ENCODE measurements at regions not wholly inside any gene's neighbourhood (a gene's known extent, or its start where the extent isn't known, plus 50 kb on each side); places are given as distances from the start of the nearest gene placed in this dataset.
A peak's percentile ranks its signal among the peaks of the same experiment; 100 is the strongest.

DNA sequence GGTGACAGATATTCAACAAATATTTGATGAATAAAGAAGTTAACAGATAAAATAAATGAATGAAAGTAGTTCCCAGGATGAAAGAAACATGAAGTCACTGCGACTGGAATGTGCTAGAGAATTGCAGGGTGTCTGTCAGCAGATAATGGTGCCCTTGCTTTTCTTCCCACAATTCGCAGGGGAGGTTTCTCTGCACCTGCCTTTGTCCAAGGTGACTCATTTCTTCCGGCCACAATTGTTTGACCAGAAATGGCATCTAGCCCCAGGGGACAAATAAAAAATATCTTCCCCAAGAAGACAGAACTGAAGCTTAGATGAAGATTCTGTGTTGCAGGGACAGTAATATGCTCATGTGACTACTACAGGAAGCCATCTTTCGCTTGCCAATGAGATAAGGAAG lies 316.1 kb upstream of the TBX3 start:
- no peak for TF ChIP-seq CTCF (IDR thresholded peaks at IDR 0.05; ENCODE audit: low read length, missing control alignments)
- H3K4me3 ChIP-seq (replicated peaks; ENCODE audit: low read depth, low read length) = no peak overlapping the region
- peak; percentile 75 for DNase-seq (ENCODE audit: low read depth)

DNA sequence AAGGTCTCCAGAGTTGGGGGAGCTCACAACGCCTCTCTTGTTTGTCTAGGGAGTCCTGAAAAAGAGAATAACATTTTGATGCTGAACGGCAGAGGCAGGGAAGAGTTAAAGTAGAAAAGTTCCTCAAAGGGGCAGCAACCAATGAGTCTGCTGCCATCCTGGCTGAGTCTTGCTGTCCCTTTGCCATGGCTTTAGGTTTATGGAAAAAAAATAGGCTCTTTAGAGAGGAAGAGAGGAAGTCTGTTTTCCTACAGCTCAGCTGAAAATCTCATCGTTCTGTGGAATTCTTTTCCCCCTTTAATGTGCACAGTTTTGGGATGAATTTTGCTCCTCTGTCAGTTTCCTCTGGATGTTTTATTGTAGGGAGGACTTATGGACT lies 314.8 kb upstream of the TBX3 start:
- DNase-seq (ENCODE audit: low read depth) = no peak
- H3K4me3 ChIP-seq (replicated peaks; ENCODE audit: low read depth, low read length) = no peak overlapping the region
- no peak for TF ChIP-seq CTCF (IDR thresholded peaks at IDR 0.05; ENCODE audit: low read length, missing control alignments)

DNA sequence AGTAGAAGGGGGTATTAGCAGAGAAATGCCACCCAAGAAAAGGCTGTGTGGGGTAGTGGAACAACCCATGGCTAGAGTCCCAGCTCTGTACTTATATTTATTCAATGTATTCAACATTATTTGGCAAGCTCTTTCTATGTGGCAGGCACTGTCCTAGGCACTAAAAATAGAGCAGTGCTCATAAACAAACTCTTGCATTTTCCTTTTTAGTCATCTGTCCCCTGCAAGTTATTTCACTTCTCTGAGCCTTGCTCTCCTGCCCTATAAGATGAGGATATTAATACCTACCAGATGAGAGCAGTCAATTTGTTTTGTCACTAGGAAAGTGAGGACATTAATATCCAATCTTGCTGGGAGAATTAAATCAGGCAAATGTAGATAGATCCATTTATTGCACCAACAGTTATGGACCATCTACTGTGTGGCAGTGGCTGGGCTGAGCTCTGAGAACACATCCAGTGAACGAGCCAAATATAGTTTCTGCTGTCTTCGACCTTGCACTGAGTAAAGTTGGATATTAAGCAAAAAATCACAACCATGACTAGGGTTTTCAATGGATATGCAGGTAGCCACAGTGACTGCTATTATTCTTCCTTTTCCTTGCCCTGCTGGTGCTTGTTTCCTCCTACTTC lies 314.3 kb upstream of the TBX3 start:
- no peak overlapping the region for H3K4me3 ChIP-seq (replicated peaks; ENCODE audit: low read depth, low read length)
- TF ChIP-seq CTCF (IDR thresholded peaks at IDR 0.05; ENCODE audit: low read length, missing control alignments) = no peak
- no peak for DNase-seq (ENCODE audit: low read depth)

DNA sequence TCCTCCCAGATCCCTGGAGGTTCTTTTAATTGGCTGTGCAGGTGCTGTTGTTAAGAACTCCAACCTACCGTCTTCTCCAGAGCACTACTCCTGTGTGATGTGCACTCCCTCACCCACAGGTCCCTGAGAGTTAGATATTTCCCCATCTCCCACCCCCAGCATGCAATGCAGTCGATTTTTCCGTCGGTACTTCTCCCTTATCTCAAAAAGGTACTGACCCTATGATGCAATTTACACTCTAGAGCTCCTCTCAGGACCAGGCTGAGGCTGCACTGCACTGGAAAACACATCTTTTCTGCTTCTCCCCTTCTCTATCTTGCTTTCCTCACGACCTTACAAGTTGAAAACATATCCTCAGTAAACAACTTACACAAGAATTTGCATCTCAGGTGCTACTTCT lies 312.4 kb upstream of the TBX3 start:
- TF ChIP-seq CTCF (IDR thresholded peaks at IDR 0.05; ENCODE audit: low read length, missing control alignments) = no peak
- H3K4me3 ChIP-seq (replicated peaks; ENCODE audit: low read depth, low read length) = no peak overlapping the region
- no peak for DNase-seq (ENCODE audit: low read depth)

GRCh38 chr12:114995891-114996290 lies 311.9 kb upstream of the TBX3 start:
- peak; percentile 39 for DNase-seq (ENCODE audit: low read depth)
- H3K4me3 ChIP-seq (replicated peaks; ENCODE audit: low read depth, low read length) = no peak overlapping the region
- TF ChIP-seq CTCF (IDR thresholded peaks at IDR 0.05; ENCODE audit: low read length, missing control alignments) = no peak

- no peak for TF ChIP-seq CTCF (IDR thresholded peaks at IDR 0.05; ENCODE audit: low read length, missing control alignments)
- DNase-seq (ENCODE audit: low read depth) = no peak
- no peak overlapping the region for H3K4me3 ChIP-seq (replicated peaks; ENCODE audit: low read depth, low read length)
These were observed 309.2 kb upstream of the TBX3 start for GRCh38 chr12:114993165-114993564.

- no peak for DNase-seq (ENCODE audit: low read depth)
- no peak for TF ChIP-seq CTCF (IDR thresholded peaks at IDR 0.05; ENCODE audit: low read length, missing control alignments)
- H3K4me3 ChIP-seq (replicated peaks; ENCODE audit: low read depth, low read length) = no peak overlapping the region
These were observed 308.5 kb upstream of the TBX3 start for GRCh38 chr12:114992443-114992842.
